SK-N-SH treated with all-trans-retinoic acid at 6 μM for 48 hours (cell line): ENCODE measurements at regions not wholly inside any gene's neighbourhood (a gene's known extent, or its start where the extent isn't known, plus 50 kb on each side); places are given as distances from the start of the nearest gene placed in this dataset.

Experiments
- ATAC-seq: fragments of 200-7000 bp; cut with Tn5 transposase; 3 replicates; pipeline ENCODE4 v1.9.1; 2020; ENCODE audit warnings: mild to moderate bottlenecking, moderate library complexity
- ARNTL ChIP-seq: fragments of 450-650 bp; formaldehyde crosslinking; IDR thresholded peaks from 2 replicates; pipeline ENCODE4 v1.5.0; 2020; ENCODE audit warnings: low read depth, mild to moderate bottlenecking, moderate library complexity, borderline replicate concordance
- BACH2 ChIP-seq: fragments of 250-450 bp; sonication (Bioruptor Pico); IDR thresholded peaks from 2 replicates; pipeline ENCODE4 v1.9.0; 2021; ENCODE audit warnings: mild to moderate bottlenecking, borderline replicate concordance
- CSDC2 ChIP-seq: fragments of 250-450 bp; sonication (Bioruptor Pico); IDR thresholded peaks from 2 replicates; pipeline ENCODE4 v1.5.0; 2020; ENCODE audit warnings: mild to moderate bottlenecking, moderate library complexity
- ESRRG ChIP-seq: fragments of 250-450 bp; sonication (Bioruptor Pico); IDR thresholded peaks from 2 replicates; pipeline ENCODE4 v1.6.1; 2021; ENCODE audit warnings: mild to moderate bottlenecking
- GLIS3 ChIP-seq: fragments of 250-450 bp; sonication (Bioruptor Pico); IDR thresholded peaks from 2 replicates; pipeline ENCODE4 v1.5.0; 2020; ENCODE audit warnings: mild to moderate bottlenecking, moderate library complexity
- ISL1 ChIP-seq: fragments of 250-450 bp; sonication (Bioruptor Pico); IDR thresholded peaks from 2 replicates; pipeline ENCODE4 v2.1.2; 2022; ENCODE audit warnings: mild to moderate bottlenecking, moderate library complexity
- OSR1 ChIP-seq: fragments of 250-450 bp; sonication (Bioruptor Pico); IDR thresholded peaks from 2 replicates; pipeline ENCODE4 v1.8.0; 2022; ENCODE audit warnings: moderate library complexity, mild to moderate bottlenecking, inconsistent platforms
- PPARA ChIP-seq: fragments of 250-450 bp; sonication (Bioruptor Pico); IDR thresholded peaks from 2 replicates; pipeline ENCODE4 v1.5.0; 2020; ENCODE audit warnings: mild to moderate bottlenecking, borderline replicate concordance
- SNAI2 ChIP-seq: fragments of 250-450 bp; sonication (Bioruptor Pico); IDR thresholded peaks from 2 replicates; pipeline ENCODE4 v1.5.0; 2020; ENCODE audit warnings: mild to moderate bottlenecking, moderate library complexity
- ZC3H10 ChIP-seq: fragments of 250-450 bp; sonication (Bioruptor Pico); IDR thresholded peaks from 2 replicates; pipeline ENCODE4 v1.5.1; 2021; ENCODE audit warnings: mild to moderate bottlenecking, moderate library complexity
- ZFP3 ChIP-seq: fragments of 250-450 bp; sonication (Bioruptor Pico); IDR thresholded peaks from 2 replicates; pipeline ENCODE4 v1.5.0; 2020; ENCODE audit warnings: mild to moderate bottlenecking, moderate library complexity
- ZFP30 ChIP-seq: fragments of 450-650 bp; formaldehyde crosslinking; IDR thresholded peaks from 2 replicates; pipeline ENCODE4 v1.5.0; 2022; ENCODE audit warnings: mild to moderate bottlenecking, moderate library complexity
- ZNF565 ChIP-seq: fragments of 450-650 bp; formaldehyde crosslinking; conservative IDR thresholded peaks from 2 replicates; pipeline ENCODE4 v1.5.0; 2020; ENCODE audit warnings: low read depth, mild to moderate bottlenecking, moderate library complexity
- ZNF70 ChIP-seq: fragments of 450-650 bp; formaldehyde crosslinking; IDR thresholded peaks from 2 replicates; pipeline ENCODE4 v1.5.0; 2020; ENCODE audit warnings: mild to moderate bottlenecking, moderate library complexity
- ZNF8 ChIP-seq: fragments of 450-650 bp; formaldehyde crosslinking; IDR thresholded peaks from 2 replicates; pipeline ENCODE4 v1.5.0; 2020; ENCODE audit warnings: mild to moderate bottlenecking, moderate library complexity
- TF ChIP-seq, protein P1 (sequence below): fragments of 250-450 bp; sonication (Bioruptor Pico); IDR thresholded peaks from 2 replicates; pipeline ENCODE4 v1.5.1; 2021; ENCODE audit warnings: mild to moderate bottlenecking, moderate library complexity
- TF ChIP-seq, protein P2 (sequence below): fragments of 250-450 bp; sonication (Bioruptor Pico); IDR thresholded peaks from 2 replicates; pipeline ENCODE4 v1.8.0; 2020; ENCODE audit warnings: mild to moderate bottlenecking, moderate library complexity, borderline replicate concordance
- TF ChIP-seq, protein P3 (sequence below): fragments of 250-450 bp; sonication (Bioruptor Pico); IDR thresholded peaks from 2 replicates; pipeline ENCODE4 v1.5.0; 2020; ENCODE audit warnings: mild to moderate bottlenecking, moderate library complexity
- TF ChIP-seq, protein P4 (sequence below): fragments of 250-450 bp; sonication (Bioruptor Pico); IDR thresholded peaks from 2 replicates; pipeline ENCODE4 v1.5.1; 2020; ENCODE audit warnings: low read depth, mild to moderate bottlenecking, moderate library complexity

DNA sequence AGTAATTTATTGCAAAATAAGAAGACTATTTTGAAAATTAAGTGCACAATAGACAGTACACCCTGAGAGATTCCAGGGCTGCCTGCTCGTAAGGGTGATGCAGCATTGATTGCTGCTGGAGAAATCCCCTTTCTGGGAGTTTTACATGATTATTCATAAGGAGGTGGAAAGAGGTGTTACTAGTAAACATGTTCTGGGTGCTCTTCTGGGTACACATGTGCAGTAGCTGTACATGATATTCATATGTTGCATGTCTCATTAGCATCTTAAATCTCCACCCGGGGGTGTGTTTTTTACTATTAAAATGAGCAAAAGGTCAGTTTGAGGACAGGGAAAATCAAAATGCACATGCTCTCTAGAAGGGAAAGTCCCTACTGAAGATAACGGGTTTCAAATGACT, 264.8 kb downstream of the CDK5RAP2 start:
- no peak for ATAC-seq
- no peak for TF ChIP-seq ESRRG (CRISPR knock-in tag)
- TF ChIP-seq, protein P1, sequence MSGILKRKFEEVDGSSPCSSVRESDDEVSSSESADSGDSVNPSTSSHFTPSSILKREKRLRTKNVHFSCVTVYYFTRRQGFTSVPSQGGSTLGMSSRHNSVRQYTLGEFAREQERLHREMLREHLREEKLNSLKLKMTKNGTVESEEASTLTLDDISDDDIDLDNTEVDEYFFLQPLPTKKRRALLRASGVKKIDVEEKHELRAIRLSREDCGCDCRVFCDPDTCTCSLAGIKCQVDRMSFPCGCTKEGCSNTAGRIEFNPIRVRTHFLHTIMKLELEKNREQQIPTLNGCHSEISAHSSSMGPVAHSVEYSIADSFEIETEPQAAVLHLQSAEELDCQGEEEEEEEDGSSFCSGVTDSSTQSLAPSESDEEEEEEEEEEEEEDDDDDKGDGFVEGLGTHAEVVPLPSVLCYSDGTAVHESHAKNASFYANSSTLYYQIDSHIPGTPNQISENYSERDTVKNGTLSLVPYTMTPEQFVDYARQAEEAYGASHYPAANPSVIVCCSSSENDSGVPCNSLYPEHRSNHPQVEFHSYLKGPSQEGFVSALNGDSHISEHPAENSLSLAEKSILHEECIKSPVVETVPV (CRISPR knock-in tag) = no peak
- TF ChIP-seq ZFP30 (CRISPR knock-in tag) = no peak
- TF ChIP-seq, protein P2, sequence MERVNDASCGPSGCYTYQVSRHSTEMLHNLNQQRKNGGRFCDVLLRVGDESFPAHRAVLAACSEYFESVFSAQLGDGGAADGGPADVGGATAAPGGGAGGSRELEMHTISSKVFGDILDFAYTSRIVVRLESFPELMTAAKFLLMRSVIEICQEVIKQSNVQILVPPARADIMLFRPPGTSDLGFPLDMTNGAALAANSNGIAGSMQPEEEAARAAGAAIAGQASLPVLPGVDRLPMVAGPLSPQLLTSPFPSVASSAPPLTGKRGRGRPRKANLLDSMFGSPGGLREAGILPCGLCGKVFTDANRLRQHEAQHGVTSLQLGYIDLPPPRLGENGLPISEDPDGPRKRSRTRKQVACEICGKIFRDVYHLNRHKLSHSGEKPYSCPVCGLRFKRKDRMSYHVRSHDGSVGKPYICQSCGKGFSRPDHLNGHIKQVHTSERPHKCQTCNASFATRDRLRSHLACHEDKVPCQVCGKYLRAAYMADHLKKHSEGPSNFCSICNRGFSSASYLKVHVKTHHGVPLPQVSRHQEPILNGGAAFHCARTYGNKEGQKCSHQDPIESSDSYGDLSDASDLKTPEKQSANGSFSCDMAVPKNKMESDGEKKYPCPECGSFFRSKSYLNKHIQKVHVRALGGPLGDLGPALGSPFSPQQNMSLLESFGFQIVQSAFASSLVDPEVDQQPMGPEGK (CRISPR knock-in tag) = no peak
- no peak for TF ChIP-seq ARNTL (CRISPR knock-in tag)
- no peak for TF ChIP-seq ZFP3 (CRISPR knock-in tag)
- TF ChIP-seq BACH2 (CRISPR knock-in tag) = no peak
- no peak for TF ChIP-seq ZNF8 (CRISPR knock-in tag)
- TF ChIP-seq, all 23 proteins: peak for 0

DNA sequence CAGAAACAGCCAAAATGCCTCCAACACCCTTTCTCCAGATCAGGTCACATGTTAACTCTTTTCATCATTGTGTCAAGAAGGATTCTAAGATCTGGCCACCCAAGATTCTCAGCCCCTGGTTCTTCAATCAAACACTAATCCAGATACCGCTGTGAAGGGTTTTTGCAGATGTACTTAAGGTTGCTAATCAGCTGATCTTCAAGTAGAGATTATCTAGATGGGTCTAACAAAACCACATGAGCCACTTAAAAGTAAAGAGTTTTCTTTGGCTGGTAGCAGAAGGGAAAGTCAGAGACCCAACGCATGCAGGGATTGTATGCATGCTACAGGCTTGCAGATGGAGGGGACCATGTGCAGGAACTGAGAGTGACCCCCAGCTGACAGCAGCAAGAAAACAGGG, 267.9 kb downstream of the CDK5RAP2 start:
- TF ChIP-seq ARNTL (CRISPR knock-in tag) (no peak), CSDC2 (CRISPR knock-in tag) (no peak), BACH2 (CRISPR knock-in tag) (no peak), ZNF565 (CRISPR knock-in tag) (no peak), ZNF70 (CRISPR knock-in tag) (no peak), ISL1 (CRISPR knock-in tag) (no peak), OSR1 (CRISPR knock-in tag) (no peak), ZFP3 (CRISPR knock-in tag) (no peak), ZC3H10 (CRISPR knock-in tag) (no peak), SNAI2 (CRISPR knock-in tag) (no peak), GLIS3 (CRISPR knock-in tag) (no peak)
- TF ChIP-seq, protein P3, sequence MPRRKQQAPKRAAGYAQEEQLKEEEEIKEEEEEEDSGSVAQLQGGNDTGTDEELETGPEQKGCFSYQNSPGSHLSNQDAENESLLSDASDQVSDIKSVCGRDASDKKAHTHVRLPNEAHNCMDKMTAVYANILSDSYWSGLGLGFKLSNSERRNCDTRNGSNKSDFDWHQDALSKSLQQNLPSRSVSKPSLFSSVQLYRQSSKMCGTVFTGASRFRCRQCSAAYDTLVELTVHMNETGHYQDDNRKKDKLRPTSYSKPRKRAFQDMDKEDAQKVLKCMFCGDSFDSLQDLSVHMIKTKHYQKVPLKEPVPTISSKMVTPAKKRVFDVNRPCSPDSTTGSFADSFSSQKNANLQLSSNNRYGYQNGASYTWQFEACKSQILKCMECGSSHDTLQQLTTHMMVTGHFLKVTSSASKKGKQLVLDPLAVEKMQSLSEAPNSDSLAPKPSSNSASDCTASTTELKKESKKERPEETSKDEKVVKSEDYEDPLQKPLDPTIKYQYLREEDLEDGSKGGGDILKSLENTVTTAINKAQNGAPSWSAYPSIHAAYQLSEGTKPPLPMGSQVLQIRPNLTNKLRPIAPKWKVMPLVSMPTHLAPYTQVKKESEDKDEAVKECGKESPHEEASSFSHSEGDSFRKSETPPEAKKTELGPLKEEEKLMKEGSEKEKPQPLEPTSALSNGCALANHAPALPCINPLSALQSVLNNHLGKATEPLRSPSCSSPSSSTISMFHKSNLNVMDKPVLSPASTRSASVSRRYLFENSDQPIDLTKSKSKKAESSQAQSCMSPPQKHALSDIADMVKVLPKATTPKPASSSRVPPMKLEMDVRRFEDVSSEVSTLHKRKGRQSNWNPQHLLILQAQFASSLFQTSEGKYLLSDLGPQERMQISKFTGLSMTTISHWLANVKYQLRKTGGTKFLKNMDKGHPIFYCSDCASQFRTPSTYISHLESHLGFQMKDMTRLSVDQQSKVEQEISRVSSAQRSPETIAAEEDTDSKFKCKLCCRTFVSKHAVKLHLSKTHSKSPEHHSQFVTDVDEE (CRISPR knock-in tag) = no peak
- TF ChIP-seq, protein P4, sequence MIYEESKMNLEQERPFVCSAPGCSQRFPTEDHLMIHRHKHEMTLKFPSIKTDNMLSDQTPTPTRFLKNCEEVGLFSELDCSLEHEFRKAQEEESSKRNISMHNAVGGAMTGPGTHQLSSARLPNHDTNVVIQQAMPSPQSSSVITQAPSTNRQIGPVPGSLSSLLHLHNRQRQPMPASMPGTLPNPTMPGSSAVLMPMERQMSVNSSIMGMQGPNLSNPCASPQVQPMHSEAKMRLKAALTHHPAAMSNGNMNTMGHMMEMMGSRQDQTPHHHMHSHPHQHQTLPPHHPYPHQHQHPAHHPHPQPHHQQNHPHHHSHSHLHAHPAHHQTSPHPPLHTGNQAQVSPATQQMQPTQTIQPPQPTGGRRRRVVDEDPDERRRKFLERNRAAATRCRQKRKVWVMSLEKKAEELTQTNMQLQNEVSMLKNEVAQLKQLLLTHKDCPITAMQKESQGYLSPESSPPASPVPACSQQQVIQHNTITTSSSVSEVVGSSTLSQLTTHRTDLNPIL = no peak
- TF ChIP-seq, all 23 proteins: peak for 0
- ATAC-seq = no peak

DNA sequence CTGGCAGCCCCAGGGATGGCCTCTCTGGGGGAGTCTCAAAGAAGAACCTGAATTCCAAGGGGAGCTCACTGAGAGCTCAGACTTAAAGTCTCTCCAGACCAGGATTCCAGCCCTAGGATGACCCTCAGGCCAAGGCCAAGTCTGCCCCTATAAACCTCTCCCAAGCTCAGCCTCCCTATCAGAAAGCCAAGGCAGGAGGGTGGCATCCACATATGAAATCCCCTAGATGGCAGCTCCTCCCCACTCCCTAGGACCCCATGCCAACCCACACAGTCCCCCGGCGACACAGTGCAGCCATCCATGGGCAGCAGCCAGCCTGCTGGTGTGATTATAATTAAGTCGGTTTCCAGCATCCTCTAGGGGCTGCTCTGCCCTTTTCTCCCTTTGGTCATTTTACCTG, 269.9 kb downstream of the CDK5RAP2 start:
- TF ChIP-seq, protein P2 (CRISPR knock-in tag) = no peak
- no peak for TF ChIP-seq BACH2 (CRISPR knock-in tag)
- TF ChIP-seq ZNF565 (CRISPR knock-in tag) = no peak
- no peak for TF ChIP-seq ZNF8 (CRISPR knock-in tag)
- TF ChIP-seq ARNTL (CRISPR knock-in tag) = no peak
- TF ChIP-seq, protein P3 (CRISPR knock-in tag) = no peak
- no peak for TF ChIP-seq SNAI2 (CRISPR knock-in tag)
- TF ChIP-seq PPARA = no peak
- no peak for TF ChIP-seq CSDC2 (CRISPR knock-in tag)
- TF ChIP-seq, all 23 proteins: peak for 0
- ATAC-seq = no peak
